NCI-H748 (cell line): ENCODE measurements at regions not wholly inside any gene's neighbourhood (a gene's known extent, or its start where the extent isn't known, plus 50 kb on each side); places are given as distances from the start of the nearest gene placed in this dataset.
A peak's percentile ranks its signal among the peaks of the same experiment; 100 is the strongest.

Experiments used
- DNase-seq: peaks from one replicate; lab custom pipeline; 2025; ENCODE audit not compliant: unreplicated experiment; lab: John Stamatoyannopoulos, UW

DNA sequence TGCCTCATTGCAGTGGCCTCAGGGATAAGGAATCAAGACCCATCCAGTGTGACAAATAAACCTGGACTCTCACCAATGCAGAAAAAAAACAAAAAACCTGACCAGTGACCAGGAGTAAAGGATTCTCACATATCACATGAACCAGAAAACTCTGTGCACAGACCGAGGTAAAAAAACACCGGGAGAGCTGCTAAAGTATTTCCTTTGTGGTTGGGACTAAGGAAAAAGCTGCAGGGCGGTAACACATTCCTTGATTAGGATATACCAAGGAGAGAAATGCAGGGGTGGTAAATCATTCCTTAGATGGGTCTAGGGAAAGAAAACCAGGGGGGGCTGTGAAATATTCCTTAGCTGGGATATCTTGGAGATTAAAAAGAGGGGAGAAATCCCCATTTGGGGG lies 64.8 kb upstream of the ZNF85 start:
- no peak for DNase-seq

- DNase-seq = no peak
Measured at GRCh38 chr19:20858861-20859260, 64.2 kb upstream of the ZNF85 start.

GRCh38 chr19:20860339-20860738 lies 62.7 kb upstream of the ZNF85 start:
- DNase-seq = no peak

- peak; percentile 3 for DNase-seq
Measured at GRCh38 chr19:20863176-20863575, 59.9 kb upstream of the ZNF85 start.
